Lower leg skin (tissue), 4 donors: ENCODE measurements at regions not wholly inside any gene's neighbourhood (a gene's known extent, or its start where the extent isn't known, plus 50 kb on each side); places are given as distances from the start of the nearest gene placed in this dataset.

Experiments used
- DNase-seq, 2 donors: peaks; one replicate each; pipeline ENCODE4 v3.0.0-alpha.2; 2019; ENCODE audit warnings: low spot score in 2 of 2
- H3K4me3 ChIP-seq: fragments of 200-600 bp; sonication (generic); 2 replicates; pipeline ENCODE4 v1.5.1; 2017; ENCODE audit warnings: mild to moderate bottlenecking, low read depth; ENCODE audit not compliant: poor library complexity, severe bottlenecking
- POLR2A ChIP-seq, 2 donors: fragments of 450-650 bp; IDR thresholded peaks; one replicate each; pipeline ENCODE4 v1.6.1; 2016 to 2017; ENCODE audit warnings: antibody characterized with exemption in 2 of 2, mild to moderate bottlenecking in 1 of 2, moderate library complexity in 1 of 2
- WGBS, 2 donors: methylation state at CpG; one replicate each; pipeline ENCODE4 v1.1.5; 2018; 5-methylcytosine and 5-hydroxymethylcytosine counted together
- intact Hi-C: fragments of 100-400 bp; cut with DNase I; formaldehyde crosslinking; loops from one replicate; pipeline ENCODE4 v1.15.0; 2023; ENCODE audit warnings: low total_unique reads
- TF ChIP-seq, protein P1 (sequence below), 3 donors: fragments of 450-650 bp; IDR thresholded peaks; one replicate each; pipeline ENCODE4 v1.5.1; 2016; ENCODE audit warnings: antibody characterized with exemption in 3 of 3, mild to moderate bottlenecking in 3 of 3, moderate library complexity in 2 of 3

DNA sequence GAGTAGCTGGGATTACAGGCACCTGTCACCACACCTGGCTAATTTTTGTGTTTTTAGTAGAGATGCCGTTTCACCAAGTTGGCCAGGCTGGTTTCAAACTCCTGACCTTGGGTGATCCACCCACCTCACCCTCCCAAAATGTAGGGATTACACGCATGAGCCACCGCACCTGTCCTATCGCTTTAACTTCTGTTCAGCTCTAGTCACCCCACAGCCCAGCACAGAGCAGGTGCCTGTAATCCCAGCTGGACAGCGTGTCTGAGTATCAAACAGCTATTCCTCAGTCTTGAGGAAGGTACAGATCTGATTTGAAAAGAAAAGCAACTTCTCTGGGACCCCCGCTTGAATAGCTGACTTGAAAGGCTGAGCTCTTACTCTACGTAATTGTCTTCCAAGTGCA is 149.1 kb downstream of the CTTN start:
- DNase-seq: no peak
- H3K4me3 ChIP-seq: no peak overlapping the region
- intact Hi-C loops: no loop called here
- WGBS, 2 donors: 57 to 61% methylated on average over 7 of the region's 7 CpGs
- TF ChIP-seq POLR2A (IDR thresholded peaks at IDR 0.05): no peak
- TF ChIP-seq, protein P1, sequence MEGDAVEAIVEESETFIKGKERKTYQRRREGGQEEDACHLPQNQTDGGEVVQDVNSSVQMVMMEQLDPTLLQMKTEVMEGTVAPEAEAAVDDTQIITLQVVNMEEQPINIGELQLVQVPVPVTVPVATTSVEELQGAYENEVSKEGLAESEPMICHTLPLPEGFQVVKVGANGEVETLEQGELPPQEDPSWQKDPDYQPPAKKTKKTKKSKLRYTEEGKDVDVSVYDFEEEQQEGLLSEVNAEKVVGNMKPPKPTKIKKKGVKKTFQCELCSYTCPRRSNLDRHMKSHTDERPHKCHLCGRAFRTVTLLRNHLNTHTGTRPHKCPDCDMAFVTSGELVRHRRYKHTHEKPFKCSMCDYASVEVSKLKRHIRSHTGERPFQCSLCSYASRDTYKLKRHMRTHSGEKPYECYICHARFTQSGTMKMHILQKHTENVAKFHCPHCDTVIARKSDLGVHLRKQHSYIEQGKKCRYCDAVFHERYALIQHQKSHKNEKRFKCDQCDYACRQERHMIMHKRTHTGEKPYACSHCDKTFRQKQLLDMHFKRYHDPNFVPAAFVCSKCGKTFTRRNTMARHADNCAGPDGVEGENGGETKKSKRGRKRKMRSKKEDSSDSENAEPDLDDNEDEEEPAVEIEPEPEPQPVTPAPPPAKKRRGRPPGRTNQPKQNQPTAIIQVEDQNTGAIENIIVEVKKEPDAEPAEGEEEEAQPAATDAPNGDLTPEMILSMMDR (IDR thresholded peaks at IDR 0.05): no peak

DNA sequence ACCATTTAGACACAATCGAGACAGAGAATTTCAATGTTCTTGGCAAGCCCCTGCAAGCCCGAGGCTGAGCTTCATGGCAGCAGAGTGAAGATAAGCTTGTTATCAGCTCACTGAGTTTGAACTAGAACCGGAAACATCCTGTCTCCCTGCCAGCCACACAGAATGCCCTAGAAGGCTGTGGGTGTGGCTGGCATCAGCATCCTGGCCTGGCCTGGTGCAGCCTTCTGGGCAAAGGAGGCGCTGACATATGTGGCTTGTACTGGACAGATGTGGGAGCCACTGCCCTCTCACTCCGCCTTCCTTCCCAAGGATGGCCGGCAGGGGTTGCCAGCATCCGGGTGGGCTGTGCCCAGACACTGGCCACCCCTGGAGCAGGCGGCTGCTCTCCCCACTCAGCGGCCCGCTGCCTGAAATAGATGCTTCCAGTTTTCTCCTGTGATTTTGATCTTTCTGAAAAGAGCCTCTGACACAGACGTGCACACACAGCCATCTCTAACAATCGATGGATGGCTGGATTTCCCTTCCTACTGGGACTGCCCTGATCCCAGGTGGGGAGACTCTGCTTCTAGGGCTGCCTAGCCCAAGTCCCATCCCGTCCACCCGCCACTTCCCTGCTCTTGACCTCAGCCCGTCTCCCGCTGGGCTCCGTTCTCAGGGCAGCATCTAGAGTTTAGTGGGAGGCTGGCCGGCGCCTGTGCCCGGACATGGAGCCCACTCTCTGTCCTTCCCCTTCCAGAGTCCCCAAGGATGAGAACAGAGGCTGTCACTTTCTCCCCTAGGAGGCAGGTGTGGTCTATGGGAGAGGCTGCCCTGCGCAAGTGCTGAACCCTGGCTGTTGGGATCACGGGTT is 149.7 kb downstream of the CTTN start:
- TF ChIP-seq, protein P1 (IDR thresholded peaks at IDR 0.05): no peak
- no peak for TF ChIP-seq POLR2A (IDR thresholded peaks at IDR 0.05)
- no peak overlapping the region for H3K4me3 ChIP-seq
- intact Hi-C loops: no loop called here
- no peak for DNase-seq
- WGBS, 2 donors: 71 to 72% methylated on average over 20 to 22 of the region's 22 CpGs

DNA sequence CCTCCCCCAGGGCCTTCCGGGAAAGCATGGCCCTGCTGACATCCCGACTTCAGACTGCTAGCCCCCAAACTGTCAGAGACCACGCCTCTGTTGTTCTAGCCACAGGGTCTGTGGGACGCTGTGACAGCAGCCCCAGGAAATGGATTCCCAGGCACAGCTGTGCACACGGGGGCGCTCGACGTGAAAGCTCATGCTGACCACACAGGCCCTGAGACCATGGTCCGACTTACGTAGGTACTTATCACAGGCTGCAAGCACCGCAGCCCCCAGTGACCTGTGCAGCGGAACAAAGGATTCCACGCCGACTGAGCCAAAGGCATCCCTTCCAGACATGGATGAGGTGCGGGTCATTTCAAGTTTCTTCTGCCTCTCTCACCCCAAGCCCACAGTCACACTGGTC is 150.6 kb downstream of the CTTN start:
- intact Hi-C loops: no loop called here
- no peak overlapping the region for H3K4me3 ChIP-seq
- 87 to 91% methylated on average over 11 to 15 of the region's 15 CpGs for WGBS, 2 donors
- TF ChIP-seq, protein P1 (IDR thresholded peaks at IDR 0.05): no peak
- no peak for TF ChIP-seq POLR2A (IDR thresholded peaks at IDR 0.05)
- no peak for DNase-seq

DNA sequence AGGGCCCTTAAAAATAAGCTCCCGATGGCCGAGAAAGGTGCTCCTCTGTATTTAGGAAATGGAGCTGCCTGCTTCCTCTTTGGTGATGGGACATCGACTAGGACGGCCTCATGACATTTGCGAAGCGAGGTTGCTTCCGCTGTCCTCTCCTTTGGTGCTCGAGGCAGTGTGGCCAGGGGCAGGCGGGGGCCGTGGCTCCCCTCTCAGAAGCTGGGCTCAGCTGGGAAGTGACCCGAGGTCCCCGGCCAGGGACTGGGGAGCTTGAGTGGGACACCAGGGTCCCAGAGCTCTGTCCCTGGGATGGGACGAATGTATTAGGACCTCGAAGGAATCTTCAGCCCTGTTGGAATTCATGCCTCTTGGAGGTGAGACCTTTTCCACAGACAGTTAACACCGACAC is 151.1 kb downstream of the CTTN start:
- H3K4me3 ChIP-seq: no peak overlapping the region
- intact Hi-C loops: no loop called here
- no peak for DNase-seq
- TF ChIP-seq, protein P1 (IDR thresholded peaks at IDR 0.05): no peak
- TF ChIP-seq POLR2A (IDR thresholded peaks at IDR 0.05): no peak
- 88 to 90% methylated on average over 11 to 15 of the region's 15 CpGs for WGBS, 2 donors

DNA sequence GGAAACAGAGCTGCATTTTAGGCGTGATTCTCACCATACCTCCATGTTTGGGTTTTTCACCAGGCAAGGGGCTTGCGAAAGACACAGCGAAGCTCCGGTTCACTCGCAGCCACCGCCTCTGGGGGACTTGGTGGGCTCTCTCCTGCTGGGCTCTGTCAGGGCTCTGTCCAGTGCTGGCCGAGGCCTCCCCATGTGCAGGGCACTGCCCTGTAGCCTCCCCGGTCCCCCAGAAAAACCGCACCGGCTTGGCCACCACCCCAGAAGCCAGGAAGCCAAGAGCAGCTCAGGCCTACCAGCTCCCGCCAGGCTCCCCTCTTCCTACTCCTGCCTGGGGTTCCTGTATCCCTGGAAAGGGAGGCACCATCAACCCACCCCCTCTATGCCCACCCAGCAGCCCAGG is 151.5 kb downstream of the CTTN start:
- no peak for DNase-seq
- 92 to 98% methylated on average over 11 of the region's 11 CpGs for WGBS, 2 donors
- intact Hi-C loops: no loop called here
- no peak overlapping the region for H3K4me3 ChIP-seq
- TF ChIP-seq POLR2A (IDR thresholded peaks at IDR 0.05): no peak
- TF ChIP-seq, protein P1 (IDR thresholded peaks at IDR 0.05): no peak
